ENCODE measurements at regions not wholly inside any gene's neighbourhood (a gene's known extent, or its start where the extent isn't known, plus 50 kb on each side); places are given as distances from the start of the nearest gene placed in this dataset.
A peak's percentile ranks its signal among the peaks of the same experiment; 100 is the strongest.

- peak; percentile 72 for DNase-seq
These were observed 417.3 kb upstream of the MARCKS start for GRCh38 chr6:113439866-113440265.

DNA sequence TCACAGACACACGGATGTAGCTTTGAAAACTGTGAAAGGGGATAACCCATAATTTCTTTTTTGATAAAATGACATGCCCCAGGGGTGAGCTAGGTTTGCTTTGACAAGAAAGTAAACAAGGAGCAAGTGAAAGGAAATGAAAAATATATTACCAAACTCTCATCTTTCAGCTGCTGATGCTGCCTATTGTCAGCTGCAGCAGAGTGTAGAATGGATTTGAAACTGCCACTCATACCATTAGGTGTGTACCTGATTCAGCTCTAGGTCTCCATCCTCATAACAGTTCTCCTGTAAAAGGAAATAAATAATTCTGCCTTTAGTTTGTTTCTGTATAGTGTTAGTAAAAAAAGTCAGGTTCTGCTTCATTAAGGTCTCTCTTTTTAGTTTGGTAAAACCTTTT, 415.1 kb upstream of the MARCKS start:
- no peak for DNase-seq

- DNase-seq: no peak
These were observed 411.9 kb upstream of the MARCKS start for GRCh38 chr6:113445201-113445600.

GRCh38 chr6:113447088-113447831, 409.9 kb upstream of the MARCKS start:
- DNase-seq: no peak

GRCh38 chr6:113449051-113449450, 408.1 kb upstream of the MARCKS start:
- no peak for DNase-seq

- DNase-seq: no peak
These were observed 407.1 kb upstream of the MARCKS start for GRCh38 chr6:113450061-113450465.

GRCh38 chr6:113451049-113451448, 406.1 kb upstream of the MARCKS start:
- no peak for DNase-seq

DNA sequence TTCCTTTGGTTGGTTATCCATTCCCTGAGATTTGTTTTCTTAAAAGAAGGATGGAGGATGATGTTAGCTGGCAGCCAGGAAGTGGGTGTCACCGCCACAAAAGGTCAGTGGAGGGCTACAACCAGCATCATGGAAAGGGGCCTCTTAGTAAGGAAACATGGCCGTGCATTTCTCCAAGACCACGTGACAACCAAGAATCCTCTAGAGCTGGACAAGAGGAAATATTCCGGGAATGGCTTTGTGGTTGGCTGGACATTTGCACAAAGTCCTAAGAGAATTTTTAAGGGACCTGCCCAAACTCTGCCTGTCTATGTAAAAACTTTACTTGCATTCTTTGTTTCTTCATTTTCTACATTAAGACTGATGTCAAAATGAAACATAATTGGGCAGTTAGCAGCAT, 399.9 kb upstream of the MARCKS start:
- peak; percentile 54 for DNase-seq

DNA sequence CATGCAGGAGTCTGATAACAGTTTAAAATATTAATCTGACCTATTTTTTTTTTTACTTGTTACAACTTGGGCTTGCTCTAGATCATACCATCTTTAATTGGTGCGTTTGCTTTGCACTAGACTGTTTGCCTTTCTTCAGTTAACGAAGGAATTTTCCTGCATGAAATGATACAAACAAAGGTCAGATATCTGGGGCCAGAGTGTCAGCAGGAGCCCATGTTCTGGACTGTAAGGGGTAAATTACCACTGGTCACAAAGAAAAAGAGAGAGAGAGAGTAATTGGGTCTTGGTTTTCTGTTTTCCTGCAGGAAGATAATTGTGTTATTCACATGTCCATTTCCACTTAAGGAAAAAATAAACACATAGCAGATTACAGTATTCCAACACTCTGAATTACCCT, 399.4 kb upstream of the MARCKS start:
- peak; percentile 85 for DNase-seq

DNA sequence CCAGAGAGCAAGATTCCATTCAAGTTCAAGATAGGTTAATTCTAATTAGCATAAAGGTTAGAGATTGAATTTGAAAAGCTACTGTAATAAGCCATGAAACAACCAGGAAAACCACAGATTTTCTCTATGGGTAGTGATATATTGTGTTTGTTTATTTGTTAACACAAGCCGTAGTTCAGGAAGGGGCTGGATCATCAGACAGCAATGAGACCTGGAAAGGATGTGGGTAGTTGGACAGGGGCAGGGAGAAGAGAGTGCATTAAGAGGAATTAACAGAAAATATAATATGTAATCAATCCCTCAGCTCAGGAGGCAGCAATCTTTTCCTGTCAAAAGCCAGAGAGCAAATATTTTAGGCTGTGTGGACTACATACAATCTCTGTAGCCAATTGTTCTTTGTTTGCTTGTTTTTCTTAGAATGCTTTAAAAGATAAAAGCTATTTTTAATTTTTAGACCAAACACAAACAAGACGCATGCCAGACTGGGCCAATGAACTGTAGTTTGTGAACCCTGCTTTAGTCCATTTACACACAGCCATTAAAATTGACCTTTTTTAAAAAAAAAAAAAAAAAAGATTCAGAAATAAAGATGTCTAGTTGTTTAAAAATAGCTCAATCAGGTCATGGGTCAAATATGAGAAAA, 398.7 kb upstream of the MARCKS start:
- DNase-seq: no peak

DNA sequence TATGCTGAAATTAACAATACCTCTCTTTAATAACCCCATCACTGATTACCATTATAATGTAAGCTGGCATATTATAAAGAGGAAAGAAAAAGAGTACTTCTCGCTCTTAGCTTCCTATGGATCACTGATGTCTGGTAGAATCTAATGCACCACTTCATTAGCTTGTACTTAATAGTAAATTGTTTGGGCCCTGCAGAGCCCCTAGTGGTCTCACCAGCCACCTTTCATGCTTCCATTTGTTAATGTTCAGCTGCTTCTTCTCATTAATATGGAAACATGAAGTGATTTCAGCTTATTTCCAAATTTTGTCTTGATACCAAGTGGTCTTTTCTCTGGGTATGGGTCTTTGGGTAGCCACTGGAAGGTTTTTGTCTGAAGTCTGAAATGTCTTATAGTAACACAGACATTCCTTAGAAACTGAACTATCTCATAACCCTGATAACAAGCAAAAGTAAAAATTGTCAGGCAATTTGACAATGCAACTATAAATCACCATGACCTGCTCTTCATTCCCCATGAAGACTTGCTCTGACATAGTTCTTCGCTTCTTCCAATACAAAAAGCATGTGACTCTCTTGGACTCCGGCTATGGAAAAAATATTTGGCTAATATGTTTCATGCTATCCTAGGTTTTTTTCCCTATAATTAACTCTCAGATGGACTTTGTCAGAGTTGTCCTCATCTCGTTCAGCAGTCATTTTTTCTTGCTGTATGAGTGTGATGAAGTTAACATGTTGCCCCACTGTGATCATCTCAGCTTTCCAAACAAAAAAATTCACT, 395.8 kb upstream of the MARCKS start:
- DNase-seq: no peak

GRCh38 chr6:113464536-113464935, 392.6 kb upstream of the MARCKS start:
- no peak for DNase-seq

- no peak for DNase-seq
These were observed 392.2 kb upstream of the MARCKS start for GRCh38 chr6:113464960-113465359.

DNA sequence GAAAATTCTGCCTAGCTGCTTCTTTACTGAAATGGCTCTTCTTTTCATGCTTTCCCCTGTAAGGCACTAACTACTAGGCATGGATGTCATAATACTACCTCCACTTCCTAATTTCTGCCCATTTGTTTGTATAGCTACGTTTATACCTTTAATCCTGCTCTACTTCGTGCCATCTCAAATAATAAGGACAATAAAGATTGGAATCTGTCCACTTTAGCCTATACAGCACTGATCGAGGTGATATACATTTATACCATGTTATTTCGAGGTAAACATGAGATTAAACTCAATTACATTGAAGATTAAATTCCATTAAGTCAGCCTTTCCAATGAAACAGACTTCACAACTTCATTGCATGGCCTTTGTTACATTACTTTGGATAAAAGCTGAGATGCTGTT, 390.6 kb upstream of the MARCKS start:
- no peak for DNase-seq

DNA sequence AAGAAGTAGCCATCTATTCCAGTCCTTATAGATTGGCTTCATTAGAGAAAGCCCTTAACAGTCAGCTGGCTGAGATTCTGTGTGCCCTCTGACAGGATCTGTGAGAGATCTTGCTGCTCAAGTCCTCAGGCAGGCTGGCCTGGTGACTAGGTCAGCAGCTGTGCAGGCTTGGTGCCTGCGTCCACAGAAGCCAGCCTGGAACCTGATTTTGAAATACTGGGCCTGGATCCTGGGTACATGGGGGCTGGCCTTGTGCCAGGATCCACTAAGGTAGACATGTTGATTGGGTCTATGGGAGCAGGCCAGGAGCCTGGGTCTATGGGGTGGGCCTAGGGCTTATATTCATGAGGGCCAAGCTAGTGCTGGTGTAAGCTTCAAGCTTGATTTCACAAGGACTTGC, 381.8 kb upstream of the MARCKS start:
- DNase-seq: no peak

GRCh38 chr6:113476937-113477839, 380.0 kb upstream of the MARCKS start:
- DNase-seq: no peak

GRCh38 chr6:113480616-113481015, 376.5 kb upstream of the MARCKS start:
- no peak for DNase-seq

DNA sequence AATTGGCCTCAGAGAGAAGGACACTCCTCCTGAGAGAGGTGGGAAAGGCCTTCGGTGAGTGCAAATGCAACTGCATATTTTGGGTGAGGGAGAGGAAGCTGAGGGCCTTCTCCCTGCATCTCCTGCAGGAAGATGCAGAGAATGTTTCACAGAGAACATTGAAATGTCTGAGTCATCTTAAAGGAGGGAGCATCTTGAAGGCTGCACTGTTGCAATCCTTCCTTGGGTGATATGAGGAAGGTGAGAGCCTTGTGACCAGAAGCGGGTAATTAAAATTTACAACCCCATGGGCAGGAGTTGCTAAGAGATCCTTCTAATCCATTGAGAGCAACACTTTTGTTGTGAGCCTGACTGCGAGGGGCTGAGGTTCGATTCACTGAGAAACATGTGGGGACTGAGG, 375.7 kb upstream of the MARCKS start:
- no peak for DNase-seq

- DNase-seq: no peak
These were observed 375.2 kb upstream of the MARCKS start for GRCh38 chr6:113481910-113482309.

DNA sequence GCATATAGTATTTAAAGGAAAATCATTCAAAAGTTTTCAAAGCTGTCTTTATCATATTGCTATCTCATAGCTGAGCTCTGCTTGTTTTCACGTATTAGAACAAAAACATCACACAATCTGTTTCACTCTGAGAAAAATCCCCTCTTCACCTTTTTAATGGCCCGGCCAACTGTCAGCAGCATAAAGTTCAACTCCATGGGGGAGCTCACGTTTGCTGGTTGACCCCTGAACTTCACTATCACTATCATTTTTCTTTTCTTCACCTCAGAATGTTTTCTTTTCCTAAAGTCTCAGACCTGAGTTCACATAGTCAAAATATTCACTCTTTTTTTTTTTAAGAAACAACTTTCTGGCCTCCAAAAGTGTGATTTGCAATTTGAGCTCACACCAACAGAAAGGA, 374.4 kb upstream of the MARCKS start:
- DNase-seq: no peak

- DNase-seq: no peak
These were observed 370.9 kb upstream of the MARCKS start for GRCh38 chr6:113486199-113486598.

- no peak for DNase-seq
These were observed 369.6 kb upstream of the MARCKS start for GRCh38 chr6:113487489-113488058.

DNA sequence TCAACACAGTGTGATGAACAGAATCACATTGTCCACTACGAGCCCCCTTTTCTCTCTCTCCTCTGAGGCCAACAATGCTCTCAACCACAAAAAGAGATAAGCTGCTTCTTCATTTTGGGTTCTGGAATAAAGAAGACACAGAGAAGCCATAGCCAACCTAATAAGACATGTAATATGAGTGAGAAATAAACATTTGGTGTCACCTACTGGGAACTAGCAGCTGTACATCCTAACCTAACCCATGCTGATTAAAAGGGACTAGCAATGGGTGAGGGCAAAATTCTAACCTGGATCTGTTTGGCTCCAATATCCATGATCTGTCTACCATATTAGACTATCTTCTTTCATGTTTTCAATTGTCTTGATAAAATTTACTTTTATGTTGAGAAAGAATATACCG, 369.1 kb upstream of the MARCKS start:
- no peak for DNase-seq

Measured in eye (tissue), 1 donor.